Ishikawa (cell line): ENCODE measurements at regions not wholly inside any gene's neighbourhood (a gene's known extent, or its start where the extent isn't known, plus 50 kb on each side); places are given as distances from the start of the nearest gene placed in this dataset.

ENCODE experiments used
- CEBPB ChIP-seq: IDR thresholded peaks from 2 replicates; pipeline ENCODE4 v1.6.1; 2012
- CREB1 ChIP-seq: IDR thresholded peaks from 2 replicates; pipeline ENCODE4 v1.6.1; 2012; ENCODE audit warnings: low read depth
- EGR1 ChIP-seq: IDR thresholded peaks from 2 replicates; pipeline ENCODE4 v1.6.1; 2012
- EP300 ChIP-seq: IDR thresholded peaks from 2 replicates; pipeline ENCODE4 v1.6.1; 2012; ENCODE audit warnings: borderline replicate concordance
- MAX ChIP-seq: IDR thresholded peaks from 2 replicates; pipeline ENCODE4 v1.6.1; 2012
- NFIC ChIP-seq: IDR thresholded peaks from 2 replicates; pipeline ENCODE4 v1.6.1; 2012
- RAD21 ChIP-seq: IDR thresholded peaks from 2 replicates; pipeline ENCODE4 v1.6.1; 2012; ENCODE audit warnings: low read depth
- TAF1 ChIP-seq: IDR thresholded peaks from 2 replicates; pipeline ENCODE4 v1.6.1; 2012; ENCODE audit warnings: low read depth, mild to moderate bottlenecking
- USF1 ChIP-seq: IDR thresholded peaks from 2 replicates; pipeline ENCODE4 v1.6.1; 2012
- TF ChIP-seq, protein P1 (sequence below): IDR thresholded peaks from 2 replicates; pipeline ENCODE4 v1.6.1; 2012; ENCODE audit warnings: low read depth, mild to moderate bottlenecking

DNA sequence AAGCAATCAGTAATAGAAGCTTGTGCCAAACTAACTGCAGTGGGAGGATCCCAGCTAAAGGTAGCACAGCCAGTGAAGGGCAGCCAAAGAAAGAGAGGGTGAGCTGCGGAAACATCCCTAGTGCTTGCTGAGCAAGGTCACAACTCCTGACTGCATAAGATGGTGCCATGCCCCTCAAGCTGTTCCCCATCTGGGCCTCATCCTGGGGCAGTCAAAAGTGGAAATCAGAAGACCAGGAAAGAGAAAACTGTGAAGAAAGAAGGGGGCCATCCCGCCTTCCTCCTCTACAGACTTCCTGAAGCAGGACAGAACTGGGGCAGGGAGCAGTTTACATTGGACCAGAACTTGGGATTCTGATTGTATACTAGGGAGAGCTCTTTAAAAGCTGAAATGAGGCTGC is 159.2 kb downstream of the TNFSF13B start:
- no peak for TF ChIP-seq EP300
- no peak for TF ChIP-seq TAF1
- TF ChIP-seq MAX = no peak
- TF ChIP-seq, protein P1, sequence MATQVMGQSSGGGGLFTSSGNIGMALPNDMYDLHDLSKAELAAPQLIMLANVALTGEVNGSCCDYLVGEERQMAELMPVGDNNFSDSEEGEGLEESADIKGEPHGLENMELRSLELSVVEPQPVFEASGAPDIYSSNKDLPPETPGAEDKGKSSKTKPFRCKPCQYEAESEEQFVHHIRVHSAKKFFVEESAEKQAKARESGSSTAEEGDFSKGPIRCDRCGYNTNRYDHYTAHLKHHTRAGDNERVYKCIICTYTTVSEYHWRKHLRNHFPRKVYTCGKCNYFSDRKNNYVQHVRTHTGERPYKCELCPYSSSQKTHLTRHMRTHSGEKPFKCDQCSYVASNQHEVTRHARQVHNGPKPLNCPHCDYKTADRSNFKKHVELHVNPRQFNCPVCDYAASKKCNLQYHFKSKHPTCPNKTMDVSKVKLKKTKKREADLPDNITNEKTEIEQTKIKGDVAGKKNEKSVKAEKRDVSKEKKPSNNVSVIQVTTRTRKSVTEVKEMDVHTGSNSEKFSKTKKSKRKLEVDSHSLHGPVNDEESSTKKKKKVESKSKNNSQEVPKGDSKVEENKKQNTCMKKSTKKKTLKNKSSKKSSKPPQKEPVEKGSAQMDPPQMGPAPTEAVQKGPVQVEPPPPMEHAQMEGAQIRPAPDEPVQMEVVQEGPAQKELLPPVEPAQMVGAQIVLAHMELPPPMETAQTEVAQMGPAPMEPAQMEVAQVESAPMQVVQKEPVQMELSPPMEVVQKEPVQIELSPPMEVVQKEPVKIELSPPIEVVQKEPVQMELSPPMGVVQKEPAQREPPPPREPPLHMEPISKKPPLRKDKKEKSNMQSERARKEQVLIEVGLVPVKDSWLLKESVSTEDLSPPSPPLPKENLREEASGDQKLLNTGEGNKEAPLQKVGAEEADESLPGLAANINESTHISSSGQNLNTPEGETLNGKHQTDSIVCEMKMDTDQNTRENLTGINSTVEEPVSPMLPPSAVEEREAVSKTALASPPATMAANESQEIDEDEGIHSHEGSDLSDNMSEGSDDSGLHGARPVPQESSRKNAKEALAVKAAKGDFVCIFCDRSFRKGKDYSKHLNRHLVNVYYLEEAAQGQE = no peak
- TF ChIP-seq NFIC = no peak
- no peak for TF ChIP-seq RAD21
- no peak for TF ChIP-seq USF1
- TF ChIP-seq CREB1 = no peak
- no peak for TF ChIP-seq CEBPB
- no peak for TF ChIP-seq EGR1
